ENCODE measurements at regions not wholly inside any gene's neighbourhood (a gene's known extent, or its start where the extent isn't known, plus 50 kb on each side); places are given as distances from the start of the nearest gene placed in this dataset.

DNA sequence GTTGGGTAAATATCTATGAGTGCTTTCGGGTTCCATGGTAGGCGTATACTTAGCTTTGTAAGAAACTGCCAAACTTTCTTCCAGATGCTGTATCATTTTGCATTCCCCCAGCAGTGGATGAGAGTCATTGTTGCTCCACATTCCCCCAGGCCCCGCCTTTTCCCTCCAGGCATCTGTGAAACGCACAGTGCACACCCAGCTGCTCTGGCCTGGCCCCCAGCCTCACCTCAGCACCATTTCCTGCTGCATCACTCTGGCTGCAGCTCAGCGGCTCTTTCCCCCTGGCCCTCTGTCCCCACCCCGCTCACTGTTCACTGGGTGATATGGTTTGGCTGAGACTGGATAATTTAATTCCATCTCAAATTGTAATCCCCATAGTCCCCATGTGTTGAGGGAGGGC, 76.6 kb upstream of the SPTLC1 start:
- TF ChIP-seq, protein P1, sequence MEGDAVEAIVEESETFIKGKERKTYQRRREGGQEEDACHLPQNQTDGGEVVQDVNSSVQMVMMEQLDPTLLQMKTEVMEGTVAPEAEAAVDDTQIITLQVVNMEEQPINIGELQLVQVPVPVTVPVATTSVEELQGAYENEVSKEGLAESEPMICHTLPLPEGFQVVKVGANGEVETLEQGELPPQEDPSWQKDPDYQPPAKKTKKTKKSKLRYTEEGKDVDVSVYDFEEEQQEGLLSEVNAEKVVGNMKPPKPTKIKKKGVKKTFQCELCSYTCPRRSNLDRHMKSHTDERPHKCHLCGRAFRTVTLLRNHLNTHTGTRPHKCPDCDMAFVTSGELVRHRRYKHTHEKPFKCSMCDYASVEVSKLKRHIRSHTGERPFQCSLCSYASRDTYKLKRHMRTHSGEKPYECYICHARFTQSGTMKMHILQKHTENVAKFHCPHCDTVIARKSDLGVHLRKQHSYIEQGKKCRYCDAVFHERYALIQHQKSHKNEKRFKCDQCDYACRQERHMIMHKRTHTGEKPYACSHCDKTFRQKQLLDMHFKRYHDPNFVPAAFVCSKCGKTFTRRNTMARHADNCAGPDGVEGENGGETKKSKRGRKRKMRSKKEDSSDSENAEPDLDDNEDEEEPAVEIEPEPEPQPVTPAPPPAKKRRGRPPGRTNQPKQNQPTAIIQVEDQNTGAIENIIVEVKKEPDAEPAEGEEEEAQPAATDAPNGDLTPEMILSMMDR (IDR thresholded peaks at IDR 0.05; ENCODE audit: low read depth, low read length, missing control alignments), result no peak
- peak; percentile 44 for DNase-seq (ENCODE audit: extremely low read depth, low read depth)
- no peak overlapping the region for H3K4me3 ChIP-seq (replicated peaks; ENCODE audit: low read depth, low read length)

DNA sequence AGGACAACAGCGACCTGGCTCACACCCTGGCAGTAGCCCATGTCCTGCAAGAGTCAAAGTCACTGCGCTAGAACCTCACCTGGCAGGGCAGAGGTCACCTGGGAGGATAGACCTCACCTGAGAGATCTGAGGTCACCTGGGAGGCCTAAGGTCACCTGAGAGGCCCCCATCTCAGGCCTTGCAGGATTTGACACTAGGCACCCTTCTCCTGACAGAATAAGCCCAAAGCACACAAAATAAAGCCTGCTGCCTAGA, 75.2 kb upstream of the SPTLC1 start:
- H3K4me3 ChIP-seq (replicated peaks; ENCODE audit: low read depth, low read length), result no peak overlapping the region
- TF ChIP-seq, protein P1 (IDR thresholded peaks at IDR 0.05; ENCODE audit: low read depth, low read length, missing control alignments), result no peak
- DNase-seq (ENCODE audit: extremely low read depth, low read depth), result no peak

DNA sequence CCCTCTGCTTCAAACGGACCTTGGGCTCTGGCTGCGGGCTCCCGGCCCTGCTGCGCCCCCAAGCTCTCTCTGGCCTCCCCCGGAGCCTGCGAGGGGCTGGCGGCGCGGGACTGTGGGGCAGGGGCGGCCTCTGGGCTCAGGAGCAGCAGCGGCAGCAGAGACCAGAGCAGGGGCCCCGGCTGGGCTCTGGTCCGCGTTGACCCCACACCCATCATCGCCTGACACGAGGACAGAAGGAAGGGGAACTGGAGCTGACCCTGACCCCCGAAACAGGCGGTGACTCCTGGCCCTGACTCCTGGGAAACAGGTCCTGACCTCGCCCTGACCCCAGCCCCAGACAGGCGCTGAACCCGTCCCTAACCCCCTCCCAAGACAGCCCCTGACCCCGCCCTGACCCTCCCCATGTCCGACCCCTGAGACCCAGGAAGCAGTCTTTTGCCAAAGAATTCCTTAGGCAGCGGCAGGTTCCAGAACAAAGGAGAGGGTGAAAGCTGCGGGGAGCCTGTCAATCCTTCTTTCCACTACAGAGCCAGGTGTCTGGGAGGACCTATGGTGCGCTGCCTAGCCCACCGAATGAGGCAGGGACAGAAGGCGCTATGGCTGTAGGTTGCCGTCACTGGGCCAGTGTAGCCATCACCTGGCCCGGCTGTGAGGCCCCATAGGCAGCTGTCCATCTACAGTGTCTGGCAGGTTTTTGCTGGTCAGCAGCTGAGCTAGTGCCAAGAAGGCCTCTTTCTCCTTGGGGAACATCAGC, 74.7 kb upstream of the SPTLC1 start:
- TF ChIP-seq, protein P1 (IDR thresholded peaks at IDR 0.05; ENCODE audit: low read depth, low read length, missing control alignments), result no peak
- DNase-seq (ENCODE audit: extremely low read depth, low read depth), result no peak
- no peak overlapping the region for H3K4me3 ChIP-seq (replicated peaks; ENCODE audit: low read depth, low read length)

DNA sequence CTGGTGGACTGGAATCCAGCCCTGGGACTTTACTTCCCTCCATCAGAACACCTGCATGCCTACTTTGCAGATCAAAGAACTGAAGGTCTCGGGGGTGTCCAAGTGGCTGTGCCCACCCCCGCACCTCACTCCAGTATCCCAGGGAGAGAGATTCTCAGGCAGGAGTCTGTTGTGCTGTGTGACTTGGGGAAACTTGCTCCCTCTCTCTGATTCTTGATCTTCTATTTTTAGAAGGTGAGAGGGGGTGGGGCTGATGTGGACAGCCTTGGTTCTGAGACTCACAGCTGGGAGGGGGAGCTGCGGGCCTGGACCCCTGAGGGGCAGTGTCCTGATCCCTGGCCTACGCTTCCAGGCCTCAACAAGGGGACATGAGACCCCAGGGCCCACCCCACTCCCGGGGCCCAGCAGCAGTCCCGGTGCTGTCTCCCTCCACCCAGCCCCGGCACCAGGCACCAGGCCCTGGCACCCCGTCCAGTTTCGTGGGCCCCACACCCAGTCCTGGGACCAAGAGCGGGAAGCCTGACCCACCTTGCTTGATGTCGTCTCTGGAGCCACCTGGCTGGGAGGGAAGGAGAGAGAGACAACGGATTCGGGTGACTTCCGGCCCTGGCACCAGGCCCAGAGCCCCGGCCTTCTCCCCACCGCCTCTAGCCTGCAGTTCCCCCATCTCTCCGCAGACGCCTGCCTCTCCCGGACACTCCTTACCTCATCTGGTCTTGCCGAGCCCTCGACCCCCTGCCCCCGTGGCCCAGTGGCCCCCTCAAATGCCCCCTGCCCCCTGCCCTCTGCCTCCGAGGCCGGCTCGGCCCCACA, 74.0 kb upstream of the SPTLC1 start:
- no peak for DNase-seq (ENCODE audit: extremely low read depth, low read depth)
- TF ChIP-seq, protein P1 (IDR thresholded peaks at IDR 0.05; ENCODE audit: low read depth, low read length, missing control alignments), result no peak
- no peak overlapping the region for H3K4me3 ChIP-seq (replicated peaks; ENCODE audit: low read depth, low read length)

- TF ChIP-seq, protein P1 (IDR thresholded peaks at IDR 0.05; ENCODE audit: low read depth, low read length, missing control alignments), result no peak
- no peak overlapping the region for H3K4me3 ChIP-seq (replicated peaks; ENCODE audit: low read depth, low read length)
- no peak for DNase-seq (ENCODE audit: extremely low read depth, low read depth)
Observed at GRCh38 chr9:92187989-92188714, 72.9 kb upstream of the SPTLC1 start.

GRCh38 chr9:92187390-92187789, 72.2 kb upstream of the SPTLC1 start:
- no peak overlapping the region for H3K4me3 ChIP-seq (replicated peaks; ENCODE audit: low read depth, low read length)
- DNase-seq (ENCODE audit: extremely low read depth, low read depth), result no peak
- TF ChIP-seq, protein P1 (IDR thresholded peaks at IDR 0.05; ENCODE audit: low read depth, low read length, missing control alignments), result no peak

Measured in HFF-Myc (cell line).